Uterus (tissue), 3 donors: ENCODE measurements at regions not wholly inside any gene's neighbourhood (a gene's known extent, or its start where the extent isn't known, plus 50 kb on each side); places are given as distances from the start of the nearest gene placed in this dataset.

Source experiments
- DNase-seq, 2 donors: peaks; one replicate each; pipeline ENCODE4 v3.0.0-alpha.2; 2019 to 2020
- H3K27ac ChIP-seq, 2 donors: fragments of 200-600 bp; sonication (generic); 1 replicate in 1 of 2; 2 replicates in 1 of 2; pipeline ENCODE4 v1.5.1; 2016 to 2018
- H3K27me3 ChIP-seq, 2 donors: fragments of 200-600 bp; sonication (generic); one replicate each; pipeline ENCODE4 v1.5.1; 2018 to 2019; ENCODE audit warnings: control low read depth in 1 of 2
- H3K36me3 ChIP-seq, 2 donors: fragments of 200-600 bp; sonication (generic); one replicate each; pipeline ENCODE4 v1.5.1; 2019; ENCODE audit warnings: control low read depth in 1 of 2
- H3K4me1 ChIP-seq, 2 donors: fragments of 200-600 bp; sonication (generic); one replicate each; pipeline ENCODE4 v1.5.1; 2018 to 2019; ENCODE audit warnings: control low read depth in 1 of 2
- H3K4me3 ChIP-seq, 2 donors: fragments of 200-600 bp; sonication (generic); 1 replicate in 1 of 2; 2 replicates in 1 of 2; pipeline ENCODE4 v1.5.1; 2018 to 2019; ENCODE audit warnings: mild to moderate bottlenecking in 1 of 2
- H3K9me3 ChIP-seq, 2 donors: fragments of 200-600 bp; sonication (generic); one replicate each; pipeline ENCODE4 v1.5.1; 2019; ENCODE audit warnings: control low read depth in 1 of 2
- CTCF ChIP-seq, 4 experiments: fragments of 200-600 bp in 2 of 4; fragments of 450-650 bp in 2 of 4; sonication (generic) in 2 of 4; IDR thresholded peaks; one replicate each; pipeline ENCODE4 v1.5.1; 2016 to 2019; ENCODE audit warnings: antibody characterized with exemption in 4 of 4, mild to moderate bottlenecking in 2 of 4, moderate library complexity in 1 of 4
- POLR2A ChIP-seq, 2 donors: fragments of 450-650 bp; IDR thresholded peaks; one replicate each; pipeline ENCODE4 v1.6.1; 2016; ENCODE audit warnings: antibody characterized with exemption in 2 of 2, mild to moderate bottlenecking in 1 of 2, moderate library complexity in 1 of 2
- intact Hi-C: fragments of 100-400 bp; cut with DNase I; formaldehyde crosslinking; loops from one replicate; pipeline ENCODE4 v1.15.1; 2023; ENCODE audit warnings: low total_unique reads
- donor health status: DM: yes; HTN: yes; CAD: no.

GRCh38 chr1:217369271-217369981 lies 261.5 kb downstream of the GPATCH2 start:
- no peak overlapping the region for H3K27ac ChIP-seq
- no peak for DNase-seq
- no peaks in the 10 kb centered on the region for H3K9me3 ChIP-seq
- intact Hi-C loops, result no loop called here
- H3K27me3 ChIP-seq, result no peaks in the 10 kb centered on the region
- H3K4me1 ChIP-seq, result no peaks in the 10 kb centered on the region
- TF ChIP-seq CTCF (IDR thresholded peaks at IDR 0.05) (no peak), POLR2A (IDR thresholded peaks at IDR 0.05) (no peak)
- H3K36me3 ChIP-seq, result no peaks in the 10 kb centered on the region
- H3K4me3 ChIP-seq, result no peak overlapping the region

- intact Hi-C loops, result no loop called here
- H3K9me3 ChIP-seq, result no peaks in the 10 kb centered on the region
- H3K27ac ChIP-seq, result no peak overlapping the region
- no peaks in the 10 kb centered on the region for H3K4me1 ChIP-seq
- no peak for DNase-seq
- H3K27me3 ChIP-seq, result no peaks in the 10 kb centered on the region
- no peak for TF ChIP-seq CTCF (IDR thresholded peaks at IDR 0.05)
- no peak for TF ChIP-seq POLR2A (IDR thresholded peaks at IDR 0.05)
- no peaks in the 10 kb centered on the region for H3K36me3 ChIP-seq
- H3K4me3 ChIP-seq, result no peak overlapping the region
Observed at GRCh38 chr1:217364220-217364619, 266.7 kb downstream of the GPATCH2 start.

GRCh38 chr1:217363319-217363718 lies 267.6 kb downstream of the GPATCH2 start:
- no peak for DNase-seq
- Histone ChIP-seq H3K4me1 (no peaks in the 10 kb centered on the region), H3K9me3 (no peaks in the 10 kb centered on the region), H3K27me3 (no peaks in the 10 kb centered on the region), H3K27ac (no peak overlapping the region), H3K36me3 (no peaks in the 10 kb centered on the region), H3K4me3 (no peak overlapping the region)
- TF ChIP-seq POLR2A (IDR thresholded peaks at IDR 0.05) (no peak), CTCF (IDR thresholded peaks at IDR 0.05) (no peak)
- intact Hi-C loops, result no loop called here

GRCh38 chr1:217360510-217360909 lies 270.4 kb downstream of the GPATCH2 start:
- no peak for TF ChIP-seq CTCF (IDR thresholded peaks at IDR 0.05)
- no peak for TF ChIP-seq POLR2A (IDR thresholded peaks at IDR 0.05)
- intact Hi-C loops, result no loop called here
- no peak for DNase-seq
- no peak overlapping the region for H3K4me3 ChIP-seq
- H3K36me3 ChIP-seq, result no peaks in the 10 kb centered on the region
- no peak overlapping the region for H3K27ac ChIP-seq
- H3K4me1 ChIP-seq, result no peaks in the 10 kb centered on the region
- H3K27me3 ChIP-seq, result no peaks in the 10 kb centered on the region
- no peaks in the 10 kb centered on the region for H3K9me3 ChIP-seq

- H3K27ac ChIP-seq, result no peak overlapping the region
- DNase-seq, result no peak
- no peaks in the 10 kb centered on the region for H3K9me3 ChIP-seq
- no peaks in the 10 kb centered on the region for H3K27me3 ChIP-seq
- TF ChIP-seq CTCF (IDR thresholded peaks at IDR 0.05), result no peak
- TF ChIP-seq POLR2A (IDR thresholded peaks at IDR 0.05), result no peak
- no peaks in the 10 kb centered on the region for H3K4me1 ChIP-seq
- H3K36me3 ChIP-seq, result no peaks in the 10 kb centered on the region
- H3K4me3 ChIP-seq, result no peak overlapping the region
- intact Hi-C loops, result no loop called here
Observed at GRCh38 chr1:217354895-217355294, 276.0 kb downstream of the GPATCH2 start.
